Adrenal gland (tissue), 5 donors: ENCODE measurements at regions not wholly inside any gene's neighbourhood (a gene's known extent, or its start where the extent isn't known, plus 50 kb on each side); places are given as distances from the start of the nearest gene placed in this dataset.

ENCODE experiments used
- POLR2A ChIP-seq, 2 donors: fragments of 450-650 bp; IDR thresholded peaks; one replicate each; pipeline ENCODE4 v1.6.1; 2017; ENCODE audit warnings: antibody characterized with exemption in 2 of 2, mild to moderate bottlenecking in 2 of 2, moderate library complexity in 1 of 2
- TF ChIP-seq, protein P1 (sequence below), 6 experiments: fragments of 450-650 bp in 4 of 6; fragments of 200-600 bp in 2 of 6; sonication (generic) in 1 of 6; IDR thresholded peaks; 1 replicate in 5 of 6; 2 replicates in 1 of 6; pipeline versions ENCODE4 v1.5.1 to v1.8.0; 2016 to 2021; ENCODE audit warnings: antibody characterized with exemption in 6 of 6, mild to moderate bottlenecking in 2 of 6, moderate library complexity in 1 of 6
- donor health status: DM: no; HTN: no; CAD: no.

DNA sequence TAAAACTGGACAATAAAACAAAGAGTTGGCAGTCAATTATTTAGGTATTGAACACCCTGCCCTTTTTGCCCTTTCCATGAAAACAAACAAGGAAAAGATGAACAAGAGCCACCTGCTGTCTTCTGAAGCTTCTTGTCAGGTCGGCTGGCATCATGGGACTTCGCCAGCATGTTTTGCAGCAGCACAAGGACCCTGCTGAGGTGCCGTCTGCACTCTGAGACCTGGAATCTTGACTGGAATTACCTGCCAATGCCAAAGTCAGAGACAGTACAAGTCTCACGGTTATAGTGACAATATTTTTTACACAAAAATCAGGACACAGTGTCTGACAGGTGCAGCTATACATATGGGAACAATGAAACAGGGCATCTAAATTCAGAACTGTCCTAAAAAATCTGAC is 284.5 kb downstream of the GASK1B start:
- TF ChIP-seq POLR2A (IDR thresholded peaks at IDR 0.05): no peak
- TF ChIP-seq, protein P1, sequence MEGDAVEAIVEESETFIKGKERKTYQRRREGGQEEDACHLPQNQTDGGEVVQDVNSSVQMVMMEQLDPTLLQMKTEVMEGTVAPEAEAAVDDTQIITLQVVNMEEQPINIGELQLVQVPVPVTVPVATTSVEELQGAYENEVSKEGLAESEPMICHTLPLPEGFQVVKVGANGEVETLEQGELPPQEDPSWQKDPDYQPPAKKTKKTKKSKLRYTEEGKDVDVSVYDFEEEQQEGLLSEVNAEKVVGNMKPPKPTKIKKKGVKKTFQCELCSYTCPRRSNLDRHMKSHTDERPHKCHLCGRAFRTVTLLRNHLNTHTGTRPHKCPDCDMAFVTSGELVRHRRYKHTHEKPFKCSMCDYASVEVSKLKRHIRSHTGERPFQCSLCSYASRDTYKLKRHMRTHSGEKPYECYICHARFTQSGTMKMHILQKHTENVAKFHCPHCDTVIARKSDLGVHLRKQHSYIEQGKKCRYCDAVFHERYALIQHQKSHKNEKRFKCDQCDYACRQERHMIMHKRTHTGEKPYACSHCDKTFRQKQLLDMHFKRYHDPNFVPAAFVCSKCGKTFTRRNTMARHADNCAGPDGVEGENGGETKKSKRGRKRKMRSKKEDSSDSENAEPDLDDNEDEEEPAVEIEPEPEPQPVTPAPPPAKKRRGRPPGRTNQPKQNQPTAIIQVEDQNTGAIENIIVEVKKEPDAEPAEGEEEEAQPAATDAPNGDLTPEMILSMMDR (IDR thresholded peaks at IDR 0.05): no peak
